ENCODE measurements at regions not wholly inside any gene's neighbourhood (a gene's known extent, or its start where the extent isn't known, plus 50 kb on each side); places are given as distances from the start of the nearest gene placed in this dataset.

DNA sequence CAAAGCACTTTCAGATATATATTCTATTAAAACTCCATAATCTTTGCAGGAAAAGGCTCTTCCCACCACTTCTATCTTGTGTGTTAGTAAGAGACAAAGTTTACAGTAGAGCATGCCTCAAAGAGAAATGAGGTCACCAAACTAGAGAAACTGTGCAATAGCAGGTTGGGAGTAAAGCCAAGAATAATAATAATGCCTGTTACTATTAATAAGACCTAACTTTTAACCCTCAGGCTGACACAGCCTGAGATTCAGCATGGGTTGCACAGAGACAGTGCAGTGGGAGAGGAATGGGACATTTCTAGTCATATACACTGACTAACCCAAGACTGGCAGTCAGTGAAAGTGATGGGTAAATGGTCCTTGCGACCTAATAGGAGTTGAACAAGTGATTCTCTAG is 320.2 kb upstream of the NFIA start:
- H3K9ac ChIP-seq (ENCODE audit: low read length), result no peak overlapping the region
- no peak overlapping the region for H3K4me2 ChIP-seq (ENCODE audit: low read length, poor library complexity, severe bottlenecking)
- DNase-seq, result no peak
- WGBS, result no CpG with 5 or more reads among the region's 1 CpG
- no peaks in the 10 kb centered on the region for H3K36me3 ChIP-seq (ENCODE audit: control insufficient read depth in 1 of 2, insufficient read depth in 2 of 2, low read depth in 1 of 2, low read length in 2 of 2)
- H2BK5ac ChIP-seq (ENCODE audit: low read depth, low read length, poor library complexity, severe bottlenecking), result no peak overlapping the region
- no peaks in the 10 kb centered on the region for H3K4me1 ChIP-seq (ENCODE audit: control insufficient read depth, insufficient read depth, low read depth, low read length)
- H2BK15ac ChIP-seq (ENCODE audit: low read depth, poor library complexity, severe bottlenecking), result no peak overlapping the region
- no peak overlapping the region for H3K18ac ChIP-seq (ENCODE audit: low read depth in 1 of 2, low read length in 2 of 2)
- H3K23ac ChIP-seq (ENCODE audit: low read length in 2 of 2), result no peak overlapping the region
- H3K27ac ChIP-seq (ENCODE audit: low read length, poor library complexity, severe bottlenecking), result no peak overlapping the region
- no peak overlapping the region for H2AK5ac ChIP-seq (ENCODE audit: low read length, severe bottlenecking)
- H3K79me1 ChIP-seq (replicated peaks; ENCODE audit: low read length, poor library complexity, severe bottlenecking), result no peaks in the 10 kb centered on the region
- H3K9me3 ChIP-seq (ENCODE audit: control insufficient read depth, low read length), result no peaks in the 10 kb centered on the region
- no peak overlapping the region for H2BK120ac ChIP-seq (ENCODE audit: low read depth, low read length)
- H2AFZ ChIP-seq (ENCODE audit: low read depth, low read length), result no peak overlapping the region
- H2BK12ac ChIP-seq (ENCODE audit: low read length in 2 of 2), result no peak overlapping the region
- no peak overlapping the region for H4K8ac ChIP-seq (ENCODE audit: low read length)
- no peak overlapping the region for H3K4me3 ChIP-seq (ENCODE audit: insufficient read depth in 1 of 2, low read depth in 1 of 2, low read length in 2 of 2)
- no peak overlapping the region for H3K4ac ChIP-seq (ENCODE audit: low read depth in 1 of 2, low read length in 2 of 2)
- no peak overlapping the region for H4K91ac ChIP-seq (ENCODE audit: low read length)
- H3K14ac ChIP-seq (ENCODE audit: low read length in 2 of 2), result no peak overlapping the region
- no peaks in the 10 kb centered on the region for H3K27me3 ChIP-seq (ENCODE audit: control insufficient read depth in 1 of 2, insufficient read depth in 1 of 2, low read length in 2 of 2)

- no peak overlapping the region for H2BK5ac ChIP-seq (ENCODE audit: low read depth, low read length, poor library complexity, severe bottlenecking)
- 69% methylated on average over 3 of the region's 3 CpGs for WGBS
Observed at GRCh38 chr1:60759291-60759690, 323.1 kb upstream of the NFIA start.

GRCh38 chr1:60757485-60757884 is 324.9 kb upstream of the NFIA start:
- no peaks in the 10 kb centered on the region for H3K9me3 ChIP-seq (ENCODE audit: control insufficient read depth, low read length)

More at GRCh38 chr1:60759291-60759690, 323.1 kb upstream of the NFIA start:
- H2BK120ac ChIP-seq (ENCODE audit: low read depth, low read length), result no peak overlapping the region
- H3K27me3 ChIP-seq (ENCODE audit: control insufficient read depth in 1 of 2, insufficient read depth in 1 of 2, low read length in 2 of 2), result no peaks in the 10 kb centered on the region
- H3K18ac ChIP-seq (ENCODE audit: low read depth in 1 of 2, low read length in 2 of 2), result no peak overlapping the region
- H2AFZ ChIP-seq (ENCODE audit: low read depth, low read length), result no peak overlapping the region
- no peak overlapping the region for H3K14ac ChIP-seq (ENCODE audit: low read length in 2 of 2)
- no peak overlapping the region for H4K8ac ChIP-seq (ENCODE audit: low read length)
- no peak overlapping the region for H3K4me2 ChIP-seq (ENCODE audit: low read length, poor library complexity, severe bottlenecking)
- H2BK12ac ChIP-seq (ENCODE audit: low read length in 2 of 2), result no peak overlapping the region
- H3K23ac ChIP-seq (ENCODE audit: low read length in 2 of 2), result no peak overlapping the region
- no peak overlapping the region for H3K4me3 ChIP-seq (ENCODE audit: insufficient read depth in 1 of 2, low read depth in 1 of 2, low read length in 2 of 2)
- H2AK5ac ChIP-seq (ENCODE audit: low read length, severe bottlenecking), result no peak overlapping the region
- no peak overlapping the region for H3K27ac ChIP-seq (ENCODE audit: low read length, poor library complexity, severe bottlenecking)
- H3K9ac ChIP-seq (ENCODE audit: low read length), result no peak overlapping the region
- no peak overlapping the region for H2BK15ac ChIP-seq (ENCODE audit: low read depth, poor library complexity, severe bottlenecking)
- H4K91ac ChIP-seq (ENCODE audit: low read length), result no peak overlapping the region
- H3K79me1 ChIP-seq (replicated peaks; ENCODE audit: low read length, poor library complexity, severe bottlenecking), result no peaks in the 10 kb centered on the region
- no peaks in the 10 kb centered on the region for H3K9me3 ChIP-seq (ENCODE audit: control insufficient read depth, low read length)
- no peak for DNase-seq
- H3K36me3 ChIP-seq (ENCODE audit: control insufficient read depth in 1 of 2, insufficient read depth in 2 of 2, low read depth in 1 of 2, low read length in 2 of 2), result no peaks in the 10 kb centered on the region
- no peaks in the 10 kb centered on the region for H3K4me1 ChIP-seq (ENCODE audit: control insufficient read depth, insufficient read depth, low read depth, low read length)
- H3K4ac ChIP-seq (ENCODE audit: low read depth in 1 of 2, low read length in 2 of 2), result no peak overlapping the region

GRCh38 chr1:60753036-60753900 is 329.1 kb upstream of the NFIA start:
- Histone ChIP-seq H2BK15ac (ENCODE audit: low read depth, poor library complexity, severe bottlenecking) (no peak overlapping the region), H2BK5ac (ENCODE audit: low read depth, low read length, poor library complexity, severe bottlenecking) (no peak overlapping the region), H3K14ac (ENCODE audit: low read length in 2 of 2) (no peak overlapping the region), H4K8ac (ENCODE audit: low read length) (no peak overlapping the region), H3K4ac (ENCODE audit: low read depth in 1 of 2, low read length in 2 of 2) (no peak overlapping the region), H2AK5ac (ENCODE audit: low read length, severe bottlenecking) (no peak overlapping the region), H3K18ac (ENCODE audit: low read depth in 1 of 2, low read length in 2 of 2) (no peak overlapping the region), H3K23ac (ENCODE audit: low read length in 2 of 2) (no peak overlapping the region), H2BK12ac (ENCODE audit: low read length in 2 of 2) (no peak overlapping the region), H2BK120ac (ENCODE audit: low read depth, low read length) (no peak overlapping the region), H3K36me3 (ENCODE audit: control insufficient read depth in 1 of 2, insufficient read depth in 2 of 2, low read depth in 1 of 2, low read length in 2 of 2) (no peaks in the 10 kb centered on the region), H3K9me3 (ENCODE audit: control insufficient read depth, low read length) (no peaks in the 10 kb centered on the region), H3K79me1 (replicated peaks; ENCODE audit: low read length, poor library complexity, severe bottlenecking) (no peaks in the 10 kb centered on the region), H2AFZ (ENCODE audit: low read depth, low read length) (no peak overlapping the region), H3K4me2 (ENCODE audit: low read length, poor library complexity, severe bottlenecking) (no peak overlapping the region), H3K4me1 (ENCODE audit: control insufficient read depth, insufficient read depth, low read depth, low read length) (no peaks in the 10 kb centered on the region), H3K27ac (ENCODE audit: low read length, poor library complexity, severe bottlenecking) (no peak overlapping the region), H3K4me3 (ENCODE audit: insufficient read depth in 1 of 2, low read depth in 1 of 2, low read length in 2 of 2) (no peak overlapping the region), H4K91ac (ENCODE audit: low read length) (no peak overlapping the region), H3K9ac (ENCODE audit: low read length) (no peak overlapping the region), H3K27me3 (ENCODE audit: control insufficient read depth in 1 of 2, insufficient read depth in 1 of 2, low read length in 2 of 2) (no peaks in the 10 kb centered on the region)
- WGBS, result 82% methylated on average over 8 of the region's 9 CpGs
- DNase-seq, result no peak

More at GRCh38 chr1:60757485-60757884, 324.9 kb upstream of the NFIA start:
- no peak overlapping the region for H2BK120ac ChIP-seq (ENCODE audit: low read depth, low read length)
- H2AFZ ChIP-seq (ENCODE audit: low read depth, low read length), result no peak overlapping the region
- no peaks in the 10 kb centered on the region for H3K4me1 ChIP-seq (ENCODE audit: control insufficient read depth, insufficient read depth, low read depth, low read length)
- H4K8ac ChIP-seq (ENCODE audit: low read length), result no peak overlapping the region
- no peak overlapping the region for H2BK12ac ChIP-seq (ENCODE audit: low read length in 2 of 2)
- H3K4me3 ChIP-seq (ENCODE audit: insufficient read depth in 1 of 2, low read depth in 1 of 2, low read length in 2 of 2), result no peak overlapping the region
- no peaks in the 10 kb centered on the region for H3K27me3 ChIP-seq (ENCODE audit: control insufficient read depth in 1 of 2, insufficient read depth in 1 of 2, low read length in 2 of 2)
- no peak overlapping the region for H3K27ac ChIP-seq (ENCODE audit: low read length, poor library complexity, severe bottlenecking)
- H3K14ac ChIP-seq (ENCODE audit: low read length in 2 of 2), result no peak overlapping the region
- no peak overlapping the region for H2BK15ac ChIP-seq (ENCODE audit: low read depth, poor library complexity, severe bottlenecking)
- 64% methylated on average over 2 of the region's 3 CpGs for WGBS
- no peaks in the 10 kb centered on the region for H3K36me3 ChIP-seq (ENCODE audit: control insufficient read depth in 1 of 2, insufficient read depth in 2 of 2, low read depth in 1 of 2, low read length in 2 of 2)
- no peak overlapping the region for H4K91ac ChIP-seq (ENCODE audit: low read length)
- no peak for DNase-seq
- H3K4ac ChIP-seq (ENCODE audit: low read depth in 1 of 2, low read length in 2 of 2), result no peak overlapping the region
- no peak overlapping the region for H3K23ac ChIP-seq (ENCODE audit: low read length in 2 of 2)
- H2AK5ac ChIP-seq (ENCODE audit: low read length, severe bottlenecking), result no peak overlapping the region
- no peak overlapping the region for H3K18ac ChIP-seq (ENCODE audit: low read depth in 1 of 2, low read length in 2 of 2)
- no peak overlapping the region for H3K9ac ChIP-seq (ENCODE audit: low read length)
- no peak overlapping the region for H3K4me2 ChIP-seq (ENCODE audit: low read length, poor library complexity, severe bottlenecking)
- no peak overlapping the region for H2BK5ac ChIP-seq (ENCODE audit: low read depth, low read length, poor library complexity, severe bottlenecking)
- no peaks in the 10 kb centered on the region for H3K79me1 ChIP-seq (replicated peaks; ENCODE audit: low read length, poor library complexity, severe bottlenecking)
